GM18498 (cell line): ENCODE measurements at regions not wholly inside any gene's neighbourhood (a gene's known extent, or its start where the extent isn't known, plus 50 kb on each side); places are given as distances from the start of the nearest gene placed in this dataset.

Experiments used
- ATAC-seq: cut with Tn5 transposase; IDR thresholded peaks from one replicate; pipeline ENCODE4 v1.9.1; 2021; ENCODE audit warnings: mild to moderate bottlenecking, moderate library complexity; ENCODE audit not compliant: unreplicated experiment

GRCh38 chr11:91872243-91872642 is 352.4 kb upstream of the FAT3 start:
- ATAC-seq = no peak

- ATAC-seq = no peak
Observed at GRCh38 chr11:91871791-91872190, 352.8 kb upstream of the FAT3 start.

DNA sequence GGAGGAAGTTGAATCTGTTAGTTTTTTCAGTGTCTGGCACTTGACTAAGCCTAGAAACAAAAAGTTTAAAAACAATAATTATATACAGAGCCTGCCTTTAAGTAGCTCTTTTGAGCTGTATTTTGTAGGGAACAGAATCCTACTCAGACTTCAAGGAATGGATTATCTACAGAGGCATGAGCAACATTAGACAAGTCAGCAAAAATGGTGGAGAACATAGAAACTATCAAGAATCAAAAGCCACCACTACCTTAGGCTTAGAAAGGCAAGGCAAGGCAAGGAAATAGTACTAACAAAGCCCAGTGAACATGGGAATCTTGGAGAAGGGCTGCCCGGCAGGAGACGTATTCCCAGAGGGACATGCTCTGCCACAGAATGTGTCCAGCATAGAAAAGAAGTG is 353.6 kb upstream of the FAT3 start:
- ATAC-seq = no peak

DNA sequence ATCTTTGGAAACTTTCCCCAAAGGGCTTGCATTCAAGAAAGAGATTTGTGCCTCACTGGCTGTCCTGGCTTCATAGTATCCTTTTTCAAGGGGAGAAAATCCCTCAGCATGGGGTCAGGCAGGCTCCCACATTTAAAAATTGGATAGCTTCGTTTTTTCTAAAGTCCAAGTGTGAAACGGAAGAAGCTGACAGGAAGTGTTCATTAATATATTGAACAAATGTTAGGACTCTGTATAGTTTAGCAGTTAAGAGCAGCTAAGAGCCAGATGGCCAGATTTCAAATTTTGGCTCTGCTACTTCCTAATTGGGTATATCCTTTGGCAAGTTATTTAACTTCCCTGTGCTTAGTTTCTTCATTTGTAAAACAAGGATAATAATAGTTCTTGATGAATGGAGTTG is 354.9 kb upstream of the FAT3 start:
- no peak for ATAC-seq

GRCh38 chr11:91866642-91867041 is 358.0 kb upstream of the FAT3 start:
- no peak for ATAC-seq

DNA sequence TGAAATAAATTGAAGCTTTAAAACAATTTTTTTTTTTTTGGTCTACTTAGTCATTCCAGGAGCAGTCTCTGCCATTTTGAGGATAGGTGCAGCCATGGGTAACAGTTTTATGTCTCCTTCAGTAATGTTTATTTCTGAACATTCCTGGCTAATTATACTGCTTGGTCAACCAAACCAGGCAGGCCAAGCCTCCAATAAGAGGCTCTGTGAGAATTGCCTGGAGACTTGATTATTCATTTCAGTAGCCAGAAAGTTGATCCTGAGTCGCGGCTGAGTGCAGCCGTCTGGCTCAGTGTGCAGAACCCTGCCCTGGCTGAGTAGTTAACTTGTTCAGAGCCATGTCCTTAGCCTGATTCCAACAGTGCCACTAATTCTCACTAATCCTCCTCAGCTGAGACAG is 364.0 kb upstream of the FAT3 start:
- ATAC-seq = no peak

DNA sequence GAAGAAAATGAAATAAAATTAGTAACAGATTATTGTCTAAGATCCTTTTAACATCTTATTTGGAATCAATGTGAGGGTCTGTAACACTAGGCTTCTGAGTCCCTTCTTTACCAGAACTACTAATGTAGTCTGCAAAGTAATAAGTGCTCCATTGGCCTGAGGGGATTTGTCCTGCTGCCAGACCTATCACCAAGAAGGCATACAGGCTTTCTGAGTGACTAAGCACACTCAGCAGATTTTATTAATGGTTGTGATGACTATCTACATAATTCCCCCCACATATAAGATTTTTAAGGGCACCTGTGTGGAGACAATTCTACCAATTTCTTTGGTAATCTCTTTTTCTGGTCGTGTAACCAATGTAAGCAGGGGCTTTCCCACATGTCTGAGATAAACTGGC is 365.0 kb upstream of the FAT3 start:
- no peak for ATAC-seq

- no peak for ATAC-seq
Observed at GRCh38 chr11:91857179-91857578, 367.4 kb upstream of the FAT3 start.

DNA sequence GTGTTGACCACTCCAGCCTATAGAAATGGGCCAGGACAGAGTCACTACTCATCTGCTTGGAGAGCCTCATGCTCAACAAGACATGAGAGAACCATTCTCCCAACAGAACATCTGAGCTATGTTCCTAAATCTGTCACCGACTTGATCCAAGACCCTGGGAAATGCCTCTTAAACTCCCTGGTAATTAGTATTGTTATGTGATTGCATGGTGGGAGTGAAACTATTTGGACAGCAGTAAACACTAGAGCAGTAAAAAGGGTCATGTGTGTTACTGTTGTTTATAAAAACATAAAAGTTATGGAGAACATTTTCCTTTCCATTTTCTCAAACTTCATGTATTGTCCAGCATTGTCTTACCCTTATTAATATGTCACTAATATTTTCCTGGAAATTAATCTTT is 369.8 kb upstream of the FAT3 start:
- no peak for ATAC-seq

DNA sequence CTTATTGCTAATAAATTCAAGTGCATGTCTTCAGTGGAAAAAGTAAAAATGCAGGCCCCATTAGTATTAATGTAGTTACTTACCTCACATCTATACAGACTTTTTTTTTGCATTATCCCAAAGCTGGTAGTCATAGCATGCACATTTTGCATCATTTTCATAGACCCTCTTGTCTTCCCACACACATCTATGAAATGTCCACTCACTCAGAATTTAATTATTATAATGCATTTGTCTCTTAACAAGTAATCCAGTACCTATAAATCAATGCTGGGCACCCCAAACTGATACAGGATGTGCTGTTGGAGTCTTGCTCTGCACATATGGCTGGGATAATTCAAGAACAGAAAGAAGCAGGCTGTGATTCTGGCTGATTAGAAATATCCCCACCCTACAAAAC is 370.4 kb upstream of the FAT3 start:
- no peak for ATAC-seq

- no peak for ATAC-seq
Observed at GRCh38 chr11:91851908-91852307, 372.7 kb upstream of the FAT3 start.

GRCh38 chr11:91850533-91851275 is 373.9 kb upstream of the FAT3 start:
- ATAC-seq = no peak

DNA sequence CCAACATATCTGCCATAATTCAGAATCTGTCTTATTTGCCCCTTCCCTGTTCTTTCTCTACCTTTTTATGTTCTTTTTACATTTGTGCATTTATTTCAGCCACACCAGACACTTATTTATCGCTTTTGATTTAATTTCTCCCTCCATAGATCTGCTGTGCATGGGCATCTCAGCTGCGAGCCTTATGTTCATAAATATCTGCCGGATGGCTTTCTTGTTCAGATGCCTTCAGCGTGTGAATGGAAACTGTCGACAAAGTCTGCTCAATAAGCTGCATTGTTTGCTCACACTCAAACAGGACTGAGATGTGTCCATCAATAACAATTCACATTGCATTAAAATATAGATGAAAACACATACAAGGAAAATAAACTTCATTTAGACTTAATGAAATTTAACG is 374.6 kb upstream of the FAT3 start:
- ATAC-seq = no peak

DNA sequence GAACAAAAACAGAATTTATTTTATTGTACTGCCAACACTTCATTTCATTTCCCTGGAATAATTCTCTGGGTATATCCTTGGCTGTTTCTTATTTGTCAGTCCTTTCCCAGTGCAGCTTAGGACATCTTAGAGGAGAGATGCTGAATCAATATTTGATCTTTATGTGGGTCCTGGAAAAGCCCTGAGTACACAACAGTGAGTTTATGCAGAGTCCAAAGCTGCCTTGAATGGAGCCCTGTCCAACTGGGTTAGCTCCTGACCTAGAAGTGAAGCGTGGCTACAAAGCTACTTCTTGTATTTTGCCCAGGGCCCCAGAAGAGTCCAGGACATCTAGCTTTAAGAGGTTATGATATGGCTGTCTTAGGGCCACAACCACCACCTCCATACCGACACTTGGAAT is 378.0 kb upstream of the FAT3 start:
- no peak for ATAC-seq

GRCh38 chr11:91846002-91846401 is 378.6 kb upstream of the FAT3 start:
- no peak for ATAC-seq

DNA sequence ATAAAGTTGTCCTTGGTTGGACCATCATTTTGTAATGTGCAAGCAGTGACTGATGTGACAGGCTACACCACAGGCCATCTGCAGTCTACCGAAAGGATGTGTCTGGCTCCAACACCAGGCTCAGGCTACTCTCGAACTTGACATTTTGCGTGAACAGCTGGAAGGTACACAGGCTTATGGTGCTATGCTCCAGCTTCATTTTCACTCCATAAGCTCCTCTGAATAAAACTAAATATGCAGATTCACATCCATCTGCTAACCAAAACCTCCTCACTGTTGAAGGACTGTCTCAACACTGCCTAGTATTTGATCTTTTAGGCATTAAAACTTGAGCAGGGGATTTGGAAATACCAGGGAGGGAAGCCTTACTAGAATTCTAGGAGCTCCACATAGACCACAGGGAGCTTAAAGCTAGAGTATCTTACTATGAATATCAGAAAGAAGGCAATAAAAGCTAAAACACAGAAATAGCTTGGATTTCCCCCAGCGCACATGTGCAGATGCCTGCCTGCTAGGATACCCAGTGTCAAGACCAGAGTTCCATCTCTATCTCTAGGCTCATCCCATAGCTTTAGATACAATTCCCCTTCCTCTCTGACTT is 383.9 kb upstream of the FAT3 start:
- no peak for ATAC-seq

- ATAC-seq = no peak
Observed at GRCh38 chr11:91837411-91838330, 386.9 kb upstream of the FAT3 start.

- ATAC-seq = no peak
Observed at GRCh38 chr11:91835051-91835560, 389.5 kb upstream of the FAT3 start.

GRCh38 chr11:91828901-91829300 is 395.7 kb upstream of the FAT3 start:
- no peak for ATAC-seq

DNA sequence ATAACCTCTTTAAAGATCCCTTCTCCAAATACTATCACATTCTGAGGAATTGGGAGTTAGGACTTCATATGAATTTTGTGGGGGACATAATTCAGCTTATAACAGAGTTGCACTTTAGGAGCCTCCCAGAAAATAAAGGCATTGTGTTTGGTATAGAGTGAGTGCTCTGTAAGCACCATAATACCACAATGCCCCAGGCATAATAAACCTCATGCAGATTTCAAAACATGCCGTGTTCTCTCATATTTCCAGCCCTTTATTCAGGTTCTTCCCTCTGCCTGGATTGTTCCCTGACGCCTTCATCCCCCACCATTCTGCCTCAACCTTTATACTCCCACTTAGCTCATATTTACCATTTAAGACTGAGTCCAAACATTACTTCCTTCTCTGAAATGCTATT is 398.8 kb upstream of the FAT3 start:
- no peak for ATAC-seq

DNA sequence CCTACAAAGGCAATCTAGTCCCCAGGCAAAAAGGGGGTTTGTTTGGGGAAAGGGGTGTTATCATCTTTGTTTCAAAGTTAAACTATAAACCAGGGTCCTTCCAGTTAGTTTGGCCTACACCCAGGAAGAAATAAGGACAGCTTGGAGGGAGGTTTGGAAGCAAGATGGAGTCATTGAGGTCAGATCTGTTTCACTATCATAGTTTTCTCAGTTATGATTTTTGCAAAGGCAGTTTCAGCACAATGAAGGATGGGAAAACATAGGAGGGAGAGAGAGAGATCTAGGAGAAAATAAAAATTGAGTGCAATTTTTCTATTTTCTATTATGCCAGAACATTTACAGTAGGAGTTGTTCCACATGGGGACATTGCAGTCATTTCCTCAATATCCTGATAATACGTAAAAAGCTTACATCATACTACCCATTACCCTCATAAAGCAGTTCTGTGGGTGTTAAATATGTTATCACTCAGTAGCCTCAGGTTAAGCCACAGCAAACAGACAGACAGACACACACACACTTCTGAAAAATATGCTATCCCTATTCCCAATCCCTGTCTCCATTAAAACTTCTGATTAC is 401.3 kb upstream of the FAT3 start:
- no peak for ATAC-seq
